UCSD-AML1 (cell line): ENCODE measurements at regions not wholly inside any gene's neighbourhood (a gene's known extent, or its start where the extent isn't known, plus 50 kb on each side); places are given as distances from the start of the nearest gene placed in this dataset.

ENCODE experiments used
- DNase-seq: peaks from one replicate; lab custom pipeline; 2025; ENCODE audit not compliant: unreplicated experiment; lab: John Stamatoyannopoulos, UW

DNA sequence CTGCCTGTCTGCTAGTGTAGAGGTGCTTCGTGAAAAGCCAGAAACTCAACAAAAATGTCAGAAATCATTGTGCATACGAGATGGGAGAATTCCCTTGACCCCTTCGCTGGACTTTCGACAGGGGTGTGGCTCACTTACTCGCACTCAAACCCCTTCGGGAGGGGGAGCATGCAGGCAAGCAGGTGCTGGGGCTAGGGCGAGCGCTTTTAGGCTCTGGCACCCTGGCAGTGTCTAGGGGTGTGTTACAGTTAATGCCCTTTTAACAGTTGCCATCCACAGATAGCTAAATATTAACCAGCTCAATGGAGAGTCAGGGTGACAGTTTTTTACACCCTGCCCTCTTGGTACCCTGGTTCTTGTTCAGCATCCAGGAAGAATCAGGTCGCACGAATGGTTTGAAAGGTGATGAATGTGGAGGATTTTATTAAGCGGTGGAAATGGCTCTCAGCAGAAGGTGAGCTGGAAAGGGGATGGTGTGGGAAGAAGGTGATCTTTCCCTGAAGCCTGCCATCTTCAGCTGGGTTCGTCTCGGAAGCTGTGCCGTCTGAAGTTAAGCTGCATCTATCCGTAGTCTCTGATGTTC, 59.6 kb upstream of the SHANK2 start:
- DNase-seq: no peak

DNA sequence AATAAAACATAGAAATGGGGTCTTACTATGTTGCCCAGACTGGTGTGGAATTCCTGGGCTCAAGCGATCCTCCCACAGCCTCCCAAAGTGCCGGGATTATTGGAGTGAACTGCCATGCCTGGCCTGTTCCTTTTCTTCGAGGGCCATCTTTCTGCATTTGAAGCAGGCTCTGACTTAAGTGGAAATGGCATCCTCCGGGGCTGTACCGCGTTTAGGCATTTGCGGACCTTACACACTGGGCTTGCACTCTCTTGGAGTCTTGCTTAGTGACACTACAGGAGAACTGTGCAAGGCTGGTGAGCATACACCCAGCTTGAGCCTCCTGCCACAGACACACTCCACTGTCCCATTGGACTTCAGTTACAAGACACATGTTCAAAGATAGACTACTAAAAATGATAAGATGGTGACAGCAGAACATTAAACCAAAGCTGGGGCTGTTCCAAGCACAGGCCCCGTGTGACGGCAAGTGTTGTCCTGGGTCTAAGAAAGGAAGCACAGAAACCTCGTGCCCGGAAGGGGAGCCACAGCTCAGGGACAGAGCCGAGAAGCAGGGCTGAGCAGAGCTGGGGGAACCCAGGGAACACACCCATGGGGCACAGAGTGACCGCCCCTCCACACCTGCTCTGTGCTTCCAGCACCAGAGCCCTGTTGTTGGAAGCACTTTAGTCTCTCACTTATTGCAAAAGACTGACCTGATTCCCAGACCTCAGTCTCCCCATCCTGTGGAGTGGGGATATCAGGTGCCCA, 59.0 kb upstream of the SHANK2 start:
- DNase-seq: no peak

DNA sequence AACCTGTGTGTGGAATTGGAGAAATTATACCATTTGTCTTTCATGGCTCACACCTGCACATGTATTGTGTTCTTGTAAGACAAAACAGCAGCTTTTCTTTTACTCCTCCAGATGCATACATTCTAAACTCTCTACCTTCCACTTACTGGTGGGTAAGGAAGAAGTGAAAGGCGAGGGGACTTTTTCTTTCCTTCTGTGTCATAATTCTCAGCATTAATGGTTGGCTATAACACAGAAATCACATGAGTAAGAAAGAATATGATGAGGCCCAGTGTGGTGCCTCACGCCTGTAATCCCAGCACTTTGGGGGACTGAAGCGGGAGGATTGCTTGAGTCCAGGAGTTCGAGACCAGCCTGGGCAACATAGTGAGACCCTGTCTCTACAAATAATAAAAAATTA, 57.8 kb upstream of the SHANK2 start:
- no peak for DNase-seq

DNA sequence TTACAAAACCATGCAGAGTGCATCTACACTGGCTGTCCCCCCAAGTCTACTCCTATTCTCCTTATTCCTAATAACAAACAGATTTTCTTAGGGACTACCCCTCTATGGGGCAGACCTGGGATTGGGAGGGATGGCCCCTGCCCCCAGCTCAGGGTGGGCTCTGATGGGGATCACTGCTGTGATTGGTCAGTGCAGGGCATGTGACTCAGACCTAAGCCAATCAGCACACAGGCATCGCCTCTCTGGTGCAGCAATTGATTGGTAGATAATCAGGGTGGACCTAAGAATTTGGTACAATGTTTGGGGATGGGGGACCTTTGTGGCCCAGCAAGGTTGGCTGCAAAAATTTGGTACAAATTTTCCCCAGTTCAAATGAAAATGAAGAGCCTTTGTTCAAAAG, 57.2 kb upstream of the SHANK2 start:
- DNase-seq: no peak

DNA sequence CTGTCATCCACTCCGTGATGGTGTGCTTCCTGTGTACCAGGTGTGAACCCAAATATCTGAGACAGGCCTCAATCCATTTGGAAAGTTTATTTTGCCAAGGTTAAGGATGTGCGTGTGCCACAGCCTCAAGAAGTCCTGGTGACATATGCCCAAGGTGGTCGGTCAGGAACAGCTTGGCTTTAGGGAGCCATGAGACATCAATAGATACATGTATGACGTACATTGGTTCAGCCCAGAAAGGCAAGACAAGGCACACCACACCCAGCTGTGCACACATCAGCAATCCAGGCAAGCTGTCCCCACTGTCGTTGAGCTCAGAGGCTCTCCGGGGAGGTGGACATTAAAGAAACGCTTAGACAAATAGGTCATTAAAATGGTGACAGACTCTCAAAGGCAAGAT, 56.8 kb upstream of the SHANK2 start:
- DNase-seq: no peak

DNA sequence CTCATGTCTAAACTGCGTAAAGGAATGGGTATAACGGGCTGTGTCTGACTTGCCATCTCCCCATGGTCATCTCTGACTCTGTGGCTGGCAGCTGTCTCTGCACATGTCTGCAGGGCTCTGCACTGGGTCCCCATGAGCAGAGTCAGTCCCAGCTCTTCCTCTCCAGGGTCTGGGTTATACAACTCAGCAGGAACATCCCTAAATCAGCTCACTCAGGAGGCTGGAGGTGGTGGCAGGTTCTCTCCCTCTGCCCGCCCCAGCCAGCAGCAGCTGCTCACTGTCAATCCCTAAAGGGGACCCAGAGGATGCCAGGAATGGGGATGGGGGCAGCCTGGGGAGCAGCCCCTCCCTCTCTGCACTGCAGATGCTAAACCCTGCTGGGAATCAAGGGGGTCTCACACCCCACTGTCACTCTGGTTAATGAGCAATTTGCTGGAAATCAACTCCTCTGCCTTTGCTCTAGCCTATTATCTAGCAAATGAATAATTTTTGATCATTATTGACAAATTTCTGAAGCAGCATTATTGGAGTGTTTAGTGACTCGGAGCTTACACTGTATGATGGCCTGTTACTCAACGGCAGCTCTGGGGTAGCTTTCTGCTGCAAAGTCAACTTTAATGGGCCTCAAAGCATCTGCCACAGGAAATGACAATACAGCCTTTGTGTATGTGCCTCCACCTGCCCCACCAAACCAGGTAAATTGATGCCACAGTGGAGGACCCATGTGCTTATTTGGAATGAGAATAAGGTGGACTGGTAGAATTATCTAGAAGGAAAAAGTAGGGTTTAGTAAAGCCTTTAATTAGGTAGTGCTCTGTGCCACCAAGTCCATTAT, 55.7 kb upstream of the SHANK2 start:
- DNase-seq: no peak

DNA sequence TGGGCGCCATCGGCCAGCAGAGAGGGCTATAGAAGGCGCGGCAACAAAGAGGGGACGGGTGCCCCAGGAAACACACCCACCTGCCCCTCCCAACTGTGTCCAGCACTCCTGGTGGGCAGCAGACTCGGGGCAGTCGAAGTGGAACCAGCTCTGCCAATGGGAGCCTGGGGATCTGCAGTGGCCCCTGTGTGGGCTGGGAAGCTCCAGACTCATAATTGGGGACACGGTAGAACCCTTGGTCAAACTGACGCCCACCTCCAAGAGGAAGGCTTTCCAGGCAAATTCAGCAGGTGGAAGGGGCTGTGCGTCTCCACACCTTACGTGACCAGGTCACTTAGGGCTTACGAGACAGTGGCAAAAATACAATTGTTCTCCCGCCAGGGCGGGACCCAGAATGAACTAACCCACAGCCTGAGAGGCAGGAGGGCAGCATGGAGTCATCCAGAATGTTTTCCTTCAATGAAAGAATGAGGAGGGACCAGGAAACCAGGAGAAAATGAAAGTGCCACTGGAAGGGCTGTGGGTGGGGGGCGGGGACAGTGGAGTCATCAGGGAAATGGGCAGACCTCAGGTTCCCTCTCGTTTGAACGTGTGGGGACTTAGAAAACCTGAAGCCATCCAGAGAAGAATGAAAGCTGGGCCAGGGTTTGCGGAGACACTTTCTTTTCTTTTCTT, 53.2 kb upstream of the SHANK2 start:
- no peak for DNase-seq

DNA sequence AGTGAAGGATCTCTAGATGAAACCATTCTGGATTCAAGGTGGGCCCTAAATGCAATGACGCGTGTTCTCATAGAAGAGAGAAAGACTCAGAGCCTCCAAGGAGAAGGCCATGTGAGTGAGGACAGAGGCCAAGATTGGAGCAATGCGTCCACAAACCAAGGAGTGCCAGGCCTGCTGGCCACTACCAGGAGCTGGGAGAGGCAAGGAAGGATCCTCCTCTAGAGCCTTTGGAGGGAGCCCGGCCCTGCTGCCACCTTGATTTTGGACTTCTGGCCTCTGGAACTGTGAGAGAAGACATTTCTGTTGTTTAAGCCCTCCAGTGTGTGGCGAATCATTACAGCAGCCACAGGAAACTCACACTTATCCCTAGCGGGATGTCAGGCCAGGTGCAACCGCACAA, 52.7 kb upstream of the SHANK2 start:
- no peak for DNase-seq

DNA sequence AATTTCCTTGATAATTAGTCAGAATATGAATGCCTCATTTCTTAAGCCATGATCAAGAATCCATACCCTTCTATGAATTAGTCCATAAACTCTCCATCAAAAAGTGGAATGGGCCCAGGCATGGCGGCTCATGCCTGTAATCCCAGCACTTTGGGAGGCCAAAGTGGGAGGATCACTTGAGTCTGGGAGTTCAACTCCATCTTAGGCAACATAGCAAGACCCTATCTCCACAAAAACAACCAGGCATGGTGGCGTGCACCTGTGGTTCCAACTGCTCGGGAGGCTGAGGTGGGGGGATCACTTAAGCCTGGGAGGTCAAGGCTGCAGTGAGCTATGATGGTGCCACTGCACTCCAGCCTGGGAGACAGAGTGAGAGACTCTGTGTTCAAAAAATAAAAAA, 52.1 kb upstream of the SHANK2 start:
- no peak for DNase-seq

DNA sequence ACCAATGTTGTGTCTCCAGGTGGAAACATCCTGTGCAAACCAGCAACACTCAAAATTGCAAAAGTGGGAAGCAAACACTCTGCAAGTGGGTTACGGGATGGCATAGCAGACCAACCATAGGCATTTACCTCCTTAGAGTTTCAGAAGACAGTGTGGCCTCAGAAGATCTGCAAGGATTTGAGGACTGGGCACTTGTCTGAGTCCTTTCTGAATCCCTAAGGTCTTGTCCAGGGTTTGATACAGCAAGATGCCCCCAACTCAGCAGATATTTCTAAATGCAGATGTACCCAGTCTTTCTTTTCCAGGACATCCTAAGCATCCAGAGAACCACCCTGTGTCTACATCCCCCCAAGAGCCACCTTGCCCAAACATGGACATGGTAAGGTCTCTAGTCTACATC, 51.7 kb upstream of the SHANK2 start:
- DNase-seq: no peak

DNA sequence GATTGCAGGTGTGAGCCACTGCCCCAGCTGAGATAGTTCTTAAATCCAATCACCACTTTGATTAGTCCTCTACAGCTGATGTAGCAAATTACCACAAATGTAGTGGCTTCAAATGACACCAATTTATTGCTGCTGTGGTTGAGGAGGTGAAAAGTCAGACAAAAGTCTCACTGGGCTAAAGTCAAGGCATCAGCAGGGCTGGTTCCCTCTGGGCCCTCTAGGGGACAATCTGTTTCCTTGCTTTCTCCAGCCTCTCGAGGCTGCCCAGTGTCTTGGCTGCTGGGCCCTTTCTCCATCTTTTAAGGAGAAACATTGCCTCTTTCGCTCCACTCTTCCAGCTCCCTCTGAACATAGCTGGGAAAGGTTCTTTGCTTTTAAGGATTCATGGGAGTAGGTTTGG, 50.5 kb upstream of the SHANK2 start:
- DNase-seq: no peak

DNA sequence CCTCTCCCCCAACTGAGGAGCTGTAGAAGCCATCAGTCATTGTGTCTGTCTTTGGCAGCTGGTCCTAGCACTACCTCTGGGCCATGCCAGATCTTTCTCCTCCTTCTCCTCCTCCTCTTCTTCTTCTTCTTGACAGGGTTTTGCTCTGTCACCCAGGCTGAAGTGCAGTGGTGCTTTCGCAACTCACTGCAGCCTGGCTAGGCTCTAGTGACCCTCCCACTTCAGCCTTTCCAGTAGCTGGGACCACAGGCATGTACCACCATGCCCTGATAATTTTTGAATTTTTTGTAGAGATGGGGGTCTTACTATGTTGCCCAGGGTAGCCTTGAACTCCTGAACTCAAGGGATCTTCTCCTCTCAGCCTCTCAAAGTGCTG, 50.1 kb upstream of the SHANK2 start:
- no peak for DNase-seq
